Activated CD8-positive, alpha-beta memory T cell treated with anti-CD3 and anti-CD28 coated beads for 36 hours (primary cell): ENCODE measurements at regions not wholly inside any gene's neighbourhood (a gene's known extent, or its start where the extent isn't known, plus 50 kb on each side); places are given as distances from the start of the nearest gene placed in this dataset.
"Not testable (repeated sequence)": the region's sequence is repeated elsewhere in the genome, so short reads cannot be mapped to it uniquely, and the experiment has no call there.

ENCODE experiments used
- CTCF ChIA-PET: fragments of 350-600 bp; sonication (Branson Sonifier 250); formaldehyde crosslinking; loops from one replicate; lab custom pipeline; 2021; ENCODE audit warnings: antibody characterized with exemption; lab: Charles Lee
- POLR2A ChIA-PET: fragments of 350-600 bp; sonication (Branson Sonifier 250); formaldehyde crosslinking; loops from one replicate; lab custom pipeline; 2021; ENCODE audit warnings: antibody characterized with exemption; lab: Charles Lee

GRCh38 chr20:24842918-24843715 lies 106.0 kb upstream of the CST7 start:
- CTCF ChIA-PET: no interaction called here
- POLR2A ChIA-PET: no interaction called here

DNA sequence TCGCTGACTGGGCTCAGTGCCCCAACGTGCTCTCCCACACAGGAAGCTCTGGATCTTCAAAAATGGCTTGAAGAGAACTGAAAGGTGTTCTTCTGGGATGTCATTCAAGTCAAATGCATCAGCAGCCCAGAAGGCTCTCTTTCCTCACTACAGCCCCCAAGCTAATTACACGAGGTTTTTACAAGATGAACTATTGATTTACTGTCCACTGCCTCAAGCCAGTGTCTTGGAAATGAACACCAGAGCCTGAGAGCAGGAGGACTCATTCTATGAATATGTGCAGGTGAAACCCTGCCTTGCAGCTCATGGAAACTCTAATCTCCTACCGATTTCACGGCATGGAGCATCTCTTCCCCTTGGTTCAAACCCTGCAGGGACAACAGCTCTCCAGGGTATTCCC lies 98.9 kb upstream of the CST7 start:
- POLR2A ChIA-PET: no interaction called here
- CTCF ChIA-PET: no interaction called here

DNA sequence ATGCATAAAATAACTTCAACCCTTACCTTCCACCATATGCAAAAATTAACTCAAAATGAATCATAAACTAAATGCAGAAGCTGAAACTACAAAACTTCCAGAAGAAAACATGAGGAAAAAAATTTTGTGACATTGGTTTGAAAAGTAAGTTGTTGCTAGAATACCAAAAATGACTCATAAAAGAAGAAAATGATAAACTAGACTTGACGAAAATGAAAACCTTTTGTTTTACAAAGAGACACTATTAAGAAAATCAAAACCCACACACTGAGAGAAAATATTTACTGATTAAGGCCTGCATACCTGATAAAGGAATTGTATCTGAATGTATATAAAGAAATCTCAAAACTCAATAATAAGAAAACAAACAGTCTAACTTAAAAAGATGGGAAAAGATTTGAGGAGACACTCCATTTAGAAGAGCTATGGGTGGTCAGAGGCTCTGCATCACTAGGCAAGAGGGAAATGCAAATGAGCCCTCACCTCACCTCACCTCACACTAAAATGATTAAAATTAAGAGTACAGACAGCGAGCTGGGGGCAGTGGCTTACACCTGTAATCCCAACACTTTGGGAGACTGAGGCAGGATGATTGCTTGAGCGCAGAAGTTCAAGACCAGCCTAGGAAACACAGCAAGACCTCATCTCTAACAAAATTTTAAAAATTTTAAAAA lies 97.6 kb upstream of the CST7 start:
- ChIA-PET CTCF (interaction anchor here (0.9 kb wide), 1 partner anchor 66 kb away, joined by 3 read pairs; no protein-coding TSS in a partner anchor), POLR2A (no interaction called here)

DNA sequence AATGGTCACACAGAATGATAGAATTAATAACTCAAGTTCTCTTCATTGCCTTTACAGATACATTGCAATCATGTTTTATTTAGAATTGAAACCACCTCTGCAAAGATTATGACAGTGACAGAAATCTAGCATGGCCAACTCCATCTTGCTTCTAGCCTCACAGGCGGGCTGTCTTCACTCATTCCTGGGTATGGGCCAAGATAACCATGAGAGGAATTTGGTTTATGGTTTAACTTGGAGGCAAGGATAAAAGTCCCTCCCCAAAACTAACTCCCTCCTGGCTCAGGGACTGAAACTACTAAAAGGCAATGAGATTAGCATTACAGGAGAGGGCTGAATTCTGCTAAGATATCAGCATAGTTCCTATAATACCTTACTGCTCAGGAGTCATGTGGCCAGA lies 95.2 kb upstream of the CST7 start:
- CTCF ChIA-PET: no interaction called here
- POLR2A ChIA-PET: no interaction called here

- CTCF ChIA-PET: no interaction called here
- POLR2A ChIA-PET: no interaction called here
These were observed 93.2 kb upstream of the CST7 start for GRCh38 chr20:24855848-24856247.

- POLR2A ChIA-PET, CTCF ChIA-PET: not testable (repeated sequence)
These were observed 90.6 kb upstream of the CST7 start for GRCh38 chr20:24858500-24858899.

DNA sequence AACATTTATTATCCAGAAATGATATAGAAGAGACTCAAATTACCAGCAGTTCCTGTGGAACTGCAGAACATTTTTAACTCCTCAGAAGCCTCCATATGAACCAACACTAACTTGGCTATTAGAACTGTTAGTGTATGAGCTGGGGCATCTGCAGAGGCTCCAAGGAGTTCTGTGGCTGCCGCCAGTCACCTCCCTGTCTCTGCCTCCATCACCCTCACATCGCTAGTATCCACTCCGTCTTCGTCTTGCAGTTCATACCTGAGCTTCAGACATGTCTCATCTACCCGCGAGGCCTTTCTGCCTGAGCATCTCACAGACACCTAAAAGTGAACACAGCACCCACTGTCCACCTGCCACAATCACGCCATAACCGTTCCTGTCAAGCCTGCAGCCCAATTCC lies 89.5 kb upstream of the CST7 start:
- CTCF ChIA-PET: no interaction called here

GRCh38 chr20:24862186-24862585 lies 86.9 kb upstream of the CST7 start:
- ChIA-PET CTCF (no interaction called here), POLR2A (interaction anchor here (0.6 kb wide), 1 partner anchor 449 kb away, joined by 3 read pairs; no protein-coding TSS in a partner anchor)

More for the DNA sequence above, 89.5 kb upstream of the CST7 start:
- POLR2A ChIA-PET: no interaction called here

GRCh38 chr20:24862606-24863005 lies 86.5 kb upstream of the CST7 start:
- POLR2A ChIA-PET: no interaction called here

DNA sequence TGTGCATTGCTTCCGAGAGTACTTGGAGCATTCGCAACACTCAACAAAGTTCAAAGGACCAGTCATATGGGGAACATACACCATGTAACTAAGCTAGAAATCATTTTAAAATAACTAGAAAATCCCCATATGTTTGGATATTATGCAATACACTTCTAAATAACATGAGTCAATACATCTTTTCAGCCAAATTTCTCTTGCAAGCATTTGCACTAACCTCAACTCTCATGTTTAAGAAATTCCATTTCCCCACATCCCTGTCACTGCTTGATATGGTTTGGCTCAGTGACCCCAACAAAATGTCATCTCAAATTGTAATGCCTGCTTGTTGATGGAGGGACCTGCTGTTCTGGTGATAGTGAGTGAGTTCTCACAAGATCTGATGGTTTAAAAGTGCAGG lies 85.7 kb upstream of the CST7 start:
- ChIA-PET CTCF (no interaction called here), POLR2A (no interaction called here)

More at GRCh38 chr20:24862606-24863005, 86.5 kb upstream of the CST7 start:
- CTCF ChIA-PET: no interaction called here

- ChIA-PET CTCF (no interaction called here), POLR2A (no interaction called here)
These were observed 83.1 kb upstream of the CST7 start for GRCh38 chr20:24866008-24866407.

GRCh38 chr20:24866742-24867141 lies 82.3 kb upstream of the CST7 start:
- CTCF ChIA-PET: no interaction called here
- POLR2A ChIA-PET: no interaction called here

GRCh38 chr20:24867556-24867955 lies 81.5 kb upstream of the CST7 start:
- ChIA-PET POLR2A (no interaction called here), CTCF (interaction anchor here (0.6 kb wide), 1 partner anchor 1526 kb away, joined by 7 read pairs; no protein-coding TSS in a partner anchor)

- ChIA-PET POLR2A (no interaction called here), CTCF (interaction anchor here (0.6 kb wide), 2 partner anchors 13 to 1527 kb away, joined by 3 to 7 read pairs; no protein-coding TSS in a partner anchor)
These were observed 80.6 kb upstream of the CST7 start for GRCh38 chr20:24868396-24868927.

- POLR2A ChIA-PET: no interaction called here
- CTCF ChIA-PET: interaction anchor here (0.6 kb wide), 1 partner anchor 14 kb away, joined by 3 read pairs; no protein-coding TSS in a partner anchor
These were observed 80.1 kb upstream of the CST7 start for GRCh38 chr20:24868959-24869358.

- CTCF ChIA-PET: no interaction called here
- POLR2A ChIA-PET: no interaction called here
These were observed 79.0 kb upstream of the CST7 start for GRCh38 chr20:24870057-24870456.

DNA sequence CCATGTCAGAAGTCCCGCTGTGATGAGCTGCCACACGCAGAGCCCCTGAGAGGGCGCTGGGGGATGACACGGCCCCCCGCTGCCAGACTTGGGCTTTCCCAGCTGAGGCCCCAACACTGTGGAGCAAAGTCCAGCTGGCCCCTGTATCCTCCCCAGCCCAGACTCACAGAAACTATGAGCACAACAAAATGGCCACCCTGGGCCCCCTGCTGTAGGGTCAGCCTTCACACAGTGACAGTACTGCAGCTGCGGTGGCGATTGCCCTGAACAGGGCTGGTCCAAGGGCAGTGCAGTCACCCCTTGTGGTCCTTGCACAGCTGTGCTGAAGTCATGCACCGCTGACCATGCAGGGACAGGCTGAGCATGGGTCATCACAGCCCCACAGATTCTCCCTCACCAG lies 78.2 kb upstream of the CST7 start:
- ChIA-PET CTCF (no interaction called here), POLR2A (no interaction called here)

DNA sequence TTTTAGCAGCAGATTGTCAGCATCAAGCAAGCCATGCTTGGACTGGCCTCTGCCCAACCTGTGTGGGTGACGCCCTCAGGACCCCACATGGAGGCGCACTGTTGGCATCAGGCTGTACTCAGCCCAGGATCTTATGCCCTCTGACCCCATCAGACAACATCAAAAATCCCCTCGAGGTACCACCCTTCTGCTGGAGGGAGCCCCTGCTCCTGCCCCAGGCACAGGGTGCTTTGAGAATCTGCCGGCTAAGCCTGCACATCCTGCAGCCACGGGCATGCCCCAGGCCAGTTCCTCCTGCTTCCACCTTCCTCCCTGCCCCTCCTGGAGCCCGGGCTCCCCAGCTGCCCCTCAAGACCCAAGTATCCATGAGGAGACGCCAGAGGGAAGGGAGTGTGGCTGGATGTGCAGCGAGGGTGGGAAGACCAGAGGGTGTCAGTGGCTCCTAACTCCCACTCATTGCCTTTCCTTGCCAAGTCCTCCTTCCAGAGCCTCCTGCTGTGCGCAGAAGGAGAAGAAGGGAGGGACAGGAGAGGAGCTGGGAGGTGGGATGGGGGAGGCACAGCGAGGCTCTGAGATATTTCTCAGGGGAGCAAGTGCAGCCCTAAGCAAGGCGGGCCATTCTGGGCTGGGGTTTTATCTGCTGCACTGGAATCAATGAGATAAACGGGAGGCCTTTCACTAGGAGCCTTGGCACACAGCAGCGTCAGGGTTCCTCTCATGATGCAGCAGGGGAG lies 77.4 kb upstream of the CST7 start:
- POLR2A ChIA-PET: no interaction called here
- CTCF ChIA-PET: no interaction called here

GRCh38 chr20:24872291-24873024 lies 76.6 kb upstream of the CST7 start:
- ChIA-PET CTCF (no interaction called here), POLR2A (no interaction called here)
